Liver (tissue), 8 donors: ENCODE measurements at regions not wholly inside any gene's neighbourhood (a gene's known extent, or its start where the extent isn't known, plus 50 kb on each side); places are given as distances from the start of the nearest gene placed in this dataset.

Source experiments
- DNase-seq: peaks from one replicate; pipeline ENCODE4 v3.0.0-alpha.2; 2017; ENCODE audit warnings: low spot score
- H3K27ac ChIP-seq, 2 donors: one replicate each; pipeline ENCODE4 v1.7.0; 2013; ENCODE audit warnings: inconsistent platforms in 2 of 2, low read length in 2 of 2, control low read depth in 1 of 2, low read depth in 1 of 2, mild to moderate bottlenecking in 1 of 2
- H3K27me3 ChIP-seq, 4 donors: one replicate each; pipeline versions ENCODE4 v1.6.1 to v1.7.0; 2013; ENCODE audit warnings: low read length in 3 of 4, inconsistent platforms in 1 of 4, mild to moderate bottlenecking in 1 of 4, moderate library complexity in 1 of 4; ENCODE audit not compliant: control insufficient read depth in 4 of 4, insufficient read depth in 4 of 4
- H3K36me3 ChIP-seq, 4 donors: one replicate each; pipeline versions ENCODE4 v1.6.1 to v1.7.0; 2013; ENCODE audit warnings: low read length in 3 of 4, mild to moderate bottlenecking in 3 of 4, low read depth in 1 of 4, moderate library complexity in 1 of 4; ENCODE audit not compliant: control insufficient read depth in 4 of 4, insufficient read depth in 3 of 4
- H3K4me1 ChIP-seq, 4 donors: one replicate each; pipeline versions ENCODE4 v1.6.1 to v1.7.0; 2013; ENCODE audit warnings: low read length in 3 of 4, mild to moderate bottlenecking in 3 of 4, moderate library complexity in 1 of 4; ENCODE audit not compliant: control insufficient read depth in 4 of 4, insufficient read depth in 4 of 4
- H3K4me3 ChIP-seq, 3 donors: one replicate each; pipeline versions ENCODE4 v1.6.1 to v1.7.0; 2013; ENCODE audit warnings: low read length in 3 of 3, control low read depth in 1 of 3, low read depth in 1 of 3, mild to moderate bottlenecking in 1 of 3
- H3K9ac ChIP-seq, 2 donors: one replicate each; pipeline ENCODE4 v1.7.0; 2013; ENCODE audit warnings: low read length in 2 of 2, mild to moderate bottlenecking in 2 of 2, moderate library complexity in 2 of 2, control low read depth in 1 of 2, low read depth in 1 of 2
- H3K9me3 ChIP-seq, 4 donors: one replicate each; pipeline versions ENCODE4 v1.6.1 to v1.7.0; 2013; ENCODE audit warnings: low read length in 3 of 4; ENCODE audit not compliant: control insufficient read depth in 4 of 4
- ATF3 ChIP-seq: IDR thresholded peaks from 2 replicates; pipeline ENCODE4 v1.6.1; 2016; ENCODE audit warnings: antibody characterized with exemption
- CTCF ChIP-seq: fragments of 150-350 bp; IDR thresholded peaks from 2 replicates; pipeline ENCODE4 v1.5.1; 2017; ENCODE audit warnings: improper control_type of control experiment, low read depth, low read length; ENCODE audit not compliant: missing input control
- EGR1 ChIP-seq, 2 donors: IDR thresholded peaks; 2 replicates each; pipeline ENCODE4 v1.6.1; 2016 to 2018; ENCODE audit warnings: antibody characterized with exemption in 2 of 2, low read depth in 2 of 2
- FOXA1 ChIP-seq: IDR thresholded peaks from 2 replicates; pipeline ENCODE4 v1.6.1; 2016; ENCODE audit warnings: antibody characterized with exemption
- FOXA2 ChIP-seq: IDR thresholded peaks from 2 replicates; pipeline ENCODE4 v1.6.1; 2016; ENCODE audit warnings: antibody characterized with exemption
- GABPA ChIP-seq, 2 donors: IDR thresholded peaks in 1 of 2; conservative IDR thresholded peaks in 1 of 2; 2 replicates each; pipeline ENCODE4 v1.6.1; 2016; ENCODE audit warnings: antibody characterized with exemption in 2 of 2, mild to moderate bottlenecking in 1 of 2, moderate library complexity in 1 of 2
- HNF4A ChIP-seq, 2 donors: conservative IDR thresholded peaks; 2 replicates each; pipeline ENCODE4 v1.6.1; 2016; ENCODE audit warnings: antibody characterized with exemption in 2 of 2, mild to moderate bottlenecking in 2 of 2
- HNF4G ChIP-seq: IDR thresholded peaks from 2 replicates; pipeline ENCODE4 v1.6.1; 2016; ENCODE audit warnings: antibody characterized with exemption
- JUND ChIP-seq, 2 donors: IDR thresholded peaks; 2 replicates each; pipeline ENCODE4 v1.6.1; 2016; ENCODE audit warnings: antibody characterized with exemption in 2 of 2
- MAX ChIP-seq: IDR thresholded peaks from 2 replicates; pipeline ENCODE4 v1.6.1; 2016; ENCODE audit warnings: antibody characterized with exemption
- NR2F2 ChIP-seq: IDR thresholded peaks from 2 replicates; pipeline ENCODE4 v1.6.1; 2016; ENCODE audit warnings: antibody characterized with exemption
- RAD21 ChIP-seq, 2 donors: IDR thresholded peaks; 2 replicates each; pipeline ENCODE4 v1.6.1; 2016; ENCODE audit warnings: antibody characterized with exemption in 2 of 2, mild to moderate bottlenecking in 2 of 2
- REST ChIP-seq: IDR thresholded peaks from 2 replicates; pipeline ENCODE4 v1.6.1; 2016; ENCODE audit warnings: antibody characterized with exemption, mild to moderate bottlenecking
- RXRA ChIP-seq, 2 donors: IDR thresholded peaks; 2 replicates each; pipeline ENCODE4 v1.6.1; 2017 to 2018; ENCODE audit warnings: antibody characterized with exemption in 2 of 2, mild to moderate bottlenecking in 1 of 2
- SP1 ChIP-seq: IDR thresholded peaks from 2 replicates; pipeline ENCODE4 v1.6.1; 2018; ENCODE audit warnings: antibody characterized with exemption, mild to moderate bottlenecking
- TAF1 ChIP-seq: conservative IDR thresholded peaks from 2 replicates; pipeline ENCODE4 v1.6.1; 2016; ENCODE audit warnings: antibody characterized with exemption, mild to moderate bottlenecking
- YY1 ChIP-seq: IDR thresholded peaks from 2 replicates; pipeline ENCODE4 v1.6.1; 2016; ENCODE audit warnings: antibody characterized with exemption, mild to moderate bottlenecking
- WGBS: extraction: QIAGEN DNeasy Blood & Tissue Kit; methylation state at CpG from one replicate; pipeline ENCODE4 v1.1.7; 2013; 5-methylcytosine and 5-hydroxymethylcytosine counted together
- TF ChIP-seq, protein P1 (sequence below): IDR thresholded peaks from 2 replicates; pipeline ENCODE4 v1.6.1; 2016; ENCODE audit warnings: antibody characterized with exemption
- donor health status: healthy.
- donor health status: healthy.
- donor health status: healthy.
- donor health status: healthy.
- donor health status: healthy.

DNA sequence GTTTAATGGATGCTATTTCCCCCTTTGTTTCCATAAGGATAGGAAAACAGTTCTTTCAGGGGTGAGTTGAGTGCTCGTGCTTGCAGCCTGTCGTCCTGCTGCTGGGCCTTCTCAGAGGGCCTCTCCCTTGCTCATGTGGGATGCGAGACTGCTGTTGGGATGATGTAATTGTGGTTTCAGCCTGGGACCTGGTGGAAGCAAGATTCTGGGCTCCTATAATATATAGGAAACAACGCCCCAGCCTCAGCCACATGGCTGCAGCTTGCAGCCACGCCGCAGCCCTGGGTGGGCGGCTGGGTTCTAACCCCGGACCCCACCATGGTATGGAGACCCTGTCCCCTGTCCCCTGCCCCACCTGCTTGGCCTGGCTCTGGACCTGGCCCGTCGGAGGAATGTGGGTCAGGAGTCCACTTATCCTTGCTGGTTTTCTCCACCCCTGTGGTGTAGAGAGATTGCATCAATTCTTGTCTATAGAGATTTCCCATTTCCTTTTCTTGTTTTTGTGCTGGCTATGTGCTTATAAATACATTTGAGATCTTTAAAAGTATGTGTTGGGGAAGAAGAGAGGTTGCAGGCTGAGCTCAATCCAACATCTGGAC lies 357.8 kb downstream of the SIPA1L2 start:
- Histone ChIP-seq H3K9me3 (no peaks in the 10 kb centered on the region), H3K27ac (no peak overlapping the region), H3K4me1 (no peaks in the 10 kb centered on the region), H3K27me3 (peaks cover 0 to 7% (median 0%) of the 10 kb centered on the region in 4 donors), H3K36me3 (no peaks in the 10 kb centered on the region), H3K4me3 (no peak overlapping the region), H3K9ac (no peak overlapping the region)
- 79% methylated on average over 10 of the region's 10 CpGs for WGBS
- no peak for DNase-seq
- TF ChIP-seq HNF4A (conservative IDR thresholded peaks at IDR 0.05) (no peak), NR2F2 (no peak), RAD21 (IDR thresholded peaks at IDR 0.05) (no peak), SP1 (no peak), GABPA (IDR thresholded peaks at IDR 0.05 in 1 of 2, conservative IDR thresholded peaks at IDR 0.05 in 1 of 2) (no peak), JUND (IDR thresholded peaks at IDR 0.05) (no peak), RXRA (IDR thresholded peaks at IDR 0.05) (no peak), EGR1 (IDR thresholded peaks at IDR 0.05; ENCODE audit: low read depth in 2 of 2) (no peak), FOXA1 (no peak), MAX (no peak), REST (no peak), CTCF (no peak), YY1 (no peak), ATF3 (no peak), HNF4G (no peak), TAF1 (no peak), FOXA2 (no peak)
- TF ChIP-seq, protein P1, sequence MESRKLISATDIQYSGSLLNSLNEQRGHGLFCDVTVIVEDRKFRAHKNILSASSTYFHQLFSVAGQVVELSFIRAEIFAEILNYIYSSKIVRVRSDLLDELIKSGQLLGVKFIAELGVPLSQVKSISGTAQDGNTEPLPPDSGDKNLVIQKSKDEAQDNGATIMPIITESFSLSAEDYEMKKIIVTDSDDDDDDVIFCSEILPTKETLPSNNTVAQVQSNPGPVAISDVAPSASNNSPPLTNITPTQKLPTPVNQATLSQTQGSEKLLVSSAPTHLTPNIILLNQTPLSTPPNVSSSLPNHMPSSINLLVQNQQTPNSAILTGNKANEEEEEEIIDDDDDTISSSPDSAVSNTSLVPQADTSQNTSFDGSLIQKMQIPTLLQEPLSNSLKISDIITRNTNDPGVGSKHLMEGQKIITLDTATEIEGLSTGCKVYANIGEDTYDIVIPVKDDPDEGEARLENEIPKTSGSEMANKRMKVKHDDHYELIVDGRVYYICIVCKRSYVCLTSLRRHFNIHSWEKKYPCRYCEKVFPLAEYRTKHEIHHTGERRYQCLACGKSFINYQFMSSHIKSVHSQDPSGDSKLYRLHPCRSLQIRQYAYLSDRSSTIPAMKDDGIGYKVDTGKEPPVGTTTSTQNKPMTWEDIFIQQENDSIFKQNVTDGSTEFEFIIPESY: no peak
